Endothelial cell of umbilical vein (primary cell): ENCODE measurements at regions not wholly inside any gene's neighbourhood (a gene's known extent, or its start where the extent isn't known, plus 50 kb on each side); places are given as distances from the start of the nearest gene placed in this dataset.

ENCODE experiments used
- BruUV-seq: library from RNA; stranded (reverse); fragments of 400-500 nt; replicated peaks from 2 replicates; lab custom pipeline; 2021; lab: Mats Ljungman, UMichigan
- CTCF ChIA-PET: fragments of 300-600, 350-600 bp; sonication (Branson Sonifier 250); formaldehyde crosslinking; loops from one replicate; lab custom pipeline; 2021; ENCODE audit warnings: antibody characterized with exemption, inconsistent platforms; lab: Charles Lee
- POLR2A ChIA-PET: fragments of 300-600, 350-600 bp; sonication (Branson Sonifier 250); formaldehyde crosslinking; loops from one replicate; lab custom pipeline; 2021; ENCODE audit warnings: antibody characterized with exemption, inconsistent platforms; lab: Charles Lee
- DNase-seq: peaks from one replicate; pipeline ENCODE4 v3.0.0-alpha.2; 2011; ENCODE audit warnings: low read depth, low spot score
- FAIRE-seq: peaks from 2 replicates; lab custom pipeline; 2011; peaks lifted over from hg19 to GRCh38; lab: Jason Lieb, UNC
- H2AFZ ChIP-seq: 2 replicates; pipeline ENCODE4 v1.6.0; 2012; ENCODE audit warnings: low read depth, low read length, control low read depth, inconsistent platforms
- H3K27ac ChIP-seq: 2 replicates; pipeline ENCODE4 v1.5.1; 2011; ENCODE audit warnings: low read depth, mild to moderate bottlenecking, control low read depth, low read length, moderate library complexity; ENCODE audit not compliant: insufficient read depth
- H3K27me3 ChIP-seq, 2 experiments: 2 replicates each; pipeline versions ENCODE4 v1.6.0 to v1.6.1; 2011; ENCODE audit warnings: low read length in 2 of 2, mixed read lengths in 1 of 2; ENCODE audit not compliant: control insufficient read depth in 2 of 2, insufficient read depth in 2 of 2
- H3K36me3 ChIP-seq, 2 experiments: 2 replicates in 1 of 2; 3 replicates in 1 of 2; pipeline ENCODE4 v1.5.1; 2011; ENCODE audit warnings: low read length in 2 of 2, mild to moderate bottlenecking in 1 of 2, moderate library complexity in 1 of 2; ENCODE audit not compliant: control insufficient read depth in 2 of 2, insufficient read depth in 2 of 2; ENCODE audit errors: extremely low read depth in 1 of 2
- H3K4me1 ChIP-seq: 3 replicates; pipeline ENCODE4 v1.5.1; 2011; ENCODE audit warnings: mild to moderate bottlenecking, low read length; ENCODE audit not compliant: control insufficient read depth, insufficient read depth; ENCODE audit errors: extremely low read depth
- H3K4me2 ChIP-seq: 2 replicates; pipeline ENCODE4 v1.6.1; 2011; ENCODE audit warnings: low read length, control low read depth, mixed read lengths; ENCODE audit not compliant: insufficient read depth
- H3K4me3 ChIP-seq, 3 experiments: fragments of 200-600 bp in 1 of 3; sonication (generic), shearing (Covaris generic) in 1 of 3; replicated peaks in 1 of 3; 2 replicates each; pipeline ENCODE4 v1.5.1; 2011 to 2016; ENCODE audit warnings: control low read depth in 3 of 3, low read length in 3 of 3, mild to moderate bottlenecking in 2 of 3, inconsistent platforms in 1 of 3, low read depth in 1 of 3, moderate library complexity in 1 of 3; ENCODE audit not compliant: insufficient read depth in 1 of 3
- H3K79me2 ChIP-seq: 2 replicates; pipeline ENCODE4 v1.6.0; 2012; ENCODE audit warnings: low read length, inconsistent platforms; ENCODE audit not compliant: control insufficient read depth, insufficient read depth
- H3K9ac ChIP-seq: replicated peaks from 2 replicates; pipeline ENCODE3; 2011; ENCODE audit warnings: low read length, control low read depth; ENCODE audit not compliant: insufficient read depth; ENCODE audit errors: extremely low read depth
- H3K9me1 ChIP-seq: replicated peaks from 3 replicates; pipeline ENCODE4 v1.6.0; 2011; ENCODE audit warnings: mild to moderate bottlenecking, low read length; ENCODE audit not compliant: control insufficient read depth, insufficient read depth; ENCODE audit errors: extremely low read depth
- H3K9me3 ChIP-seq: replicated peaks from 2 replicates; pipeline ENCODE4 v1.5.1; 2012; ENCODE audit warnings: low read length, inconsistent platforms; ENCODE audit not compliant: control insufficient read depth, insufficient read depth
- H4K20me1 ChIP-seq: replicated peaks from 2 replicates; pipeline ENCODE3; 2011; ENCODE audit warnings: mild to moderate bottlenecking, low read length; ENCODE audit not compliant: control insufficient read depth, insufficient read depth; ENCODE audit errors: extremely low read depth
- CTCF ChIP-seq, 2 donors: IDR thresholded peaks; 1 replicate in 1 of 2; 2 replicates in 1 of 2; pipeline ENCODE4 v1.5.1; 2011; ENCODE audit warnings: low read length in 2 of 2, mild to moderate bottlenecking in 2 of 2, moderate library complexity in 2 of 2, control low read depth in 1 of 2, inconsistent platforms in 1 of 2, low read depth in 1 of 2; ENCODE audit not compliant: insufficient read depth in 1 of 2; ENCODE audit errors: extremely low read depth in 1 of 2
- EZH2 ChIP-seq: IDR thresholded peaks from 2 replicates; pipeline ENCODE4 v1.6.1; 2012; ENCODE audit warnings: borderline replicate concordance, low read depth, mild to moderate bottlenecking, moderate library complexity, low read length, inconsistent platforms; ENCODE audit not compliant: severe bottlenecking
- FOS ChIP-seq: IDR thresholded peaks from 2 replicates; pipeline ENCODE4 v1.6.1; 2011; ENCODE audit warnings: mild to moderate bottlenecking, low read length, moderate library complexity, borderline replicate concordance; ENCODE audit not compliant: insufficient read depth
- GATA2 ChIP-seq: IDR thresholded peaks from 2 replicates; pipeline ENCODE4 v1.7.0; 2011; ENCODE audit warnings: low read depth, mild to moderate bottlenecking, moderate library complexity, mixed read lengths, low read length; ENCODE audit not compliant: insufficient read length, insufficient read depth
- JUN ChIP-seq: IDR thresholded peaks from 2 replicates; pipeline ENCODE4 v1.6.1; 2011; ENCODE audit warnings: borderline replicate concordance, low read depth; ENCODE audit not compliant: insufficient read length, insufficient read depth
- MAX ChIP-seq: IDR thresholded peaks from 2 replicates; pipeline ENCODE4 v1.6.1; 2011; ENCODE audit not compliant: insufficient read depth, insufficient read length
- MYC ChIP-seq: IDR thresholded peaks from one replicate; pipeline ENCODE4 v1.6.1; 2011; ENCODE audit warnings: mild to moderate bottlenecking, low read depth, low read length
- POLR2A ChIP-seq: IDR thresholded peaks from 2 replicates; pipeline ENCODE4 v1.6.1; 2012; ENCODE audit warnings: low read depth, mild to moderate bottlenecking, control low read depth, low read length
- POLR2AphosphoS5 ChIP-seq: IDR thresholded peaks from 2 replicates; pipeline ENCODE4 v1.6.1; 2012; ENCODE audit warnings: low read depth, mild to moderate bottlenecking, control low read depth, low read length, moderate library complexity; ENCODE audit not compliant: insufficient read depth
- dilution Hi-C: fragments of 300-500 bp; cut with MboI; formaldehyde crosslinking; loops from one replicate; pipeline ENCODE4 v1.15.0; 2019; ENCODE audit warnings: low sequenced_read_pairs; ENCODE audit not compliant: extremely low pct_ligation_motif_present
- intact Hi-C: fragments of 100-400 bp; cut with micrococcal nuclease; formaldehyde crosslinking; loops from one replicate; pipeline ENCODE4 v1.10.0; 2022

GRCh38 chr16:17777408-17777863, 306.7 kb upstream of the XYLT1 start:
- H3K4me1 ChIP-seq = no peaks in the 10 kb centered on the region
- BruUV-seq = no TSS peak
- no peak overlapping the region for H3K27ac ChIP-seq
- FAIRE-seq (no peak), DNase-seq (no peak)
- CTCF ChIA-PET = no interaction called here
- H3K36me3 ChIP-seq = no peaks in the 10 kb centered on the region
- no peak overlapping the region for H3K4me3 ChIP-seq
- dilution Hi-C loops (no loop called here), intact Hi-C loops (no loop called here)
- H4K20me1 ChIP-seq = no peaks in the 10 kb centered on the region
- H3K9ac ChIP-seq = no peak overlapping the region
- H3K79me2 ChIP-seq = no peaks in the 10 kb centered on the region
- H3K9me1 ChIP-seq = no peaks in the 10 kb centered on the region
- H3K4me2 ChIP-seq = no peak overlapping the region
- POLR2A ChIA-PET = no interaction called here
- H3K27me3 ChIP-seq = no peaks in the 10 kb centered on the region
- no peak overlapping the region for H2AFZ ChIP-seq
- peaks cover 2% of the 10 kb centered on the region for H3K9me3 ChIP-seq
- TF ChIP-seq POLR2A = no peak
- TF ChIP-seq CTCF (IDR thresholded peaks at IDR 0.05; ENCODE audit: extremely low read depth in 1 of 2, insufficient read depth in 1 of 2, low read depth in 1 of 2, low read length in 2 of 2) = no peak
- TF ChIP-seq MYC = no peak
- no peak for TF ChIP-seq FOS
- TF ChIP-seq JUN = no peak

- intact Hi-C loops = no loop called here
- no peak for FAIRE-seq
- H3K27me3 ChIP-seq = no peaks in the 10 kb centered on the region
- no peak overlapping the region for H3K27ac ChIP-seq
- H3K4me2 ChIP-seq = no peak overlapping the region
- no peaks in the 10 kb centered on the region for H3K9me1 ChIP-seq
- dilution Hi-C loops = no loop called here
- CTCF ChIA-PET = no interaction called here
- H3K36me3 ChIP-seq = no peaks in the 10 kb centered on the region
- H3K9ac ChIP-seq = no peak overlapping the region
- H4K20me1 ChIP-seq = no peaks in the 10 kb centered on the region
- no peak for DNase-seq
- H3K4me1 ChIP-seq = no peaks in the 10 kb centered on the region
- TF ChIP-seq GATA2 (no peak), MAX (no peak), FOS (no peak), POLR2AphosphoS5 (no peak), CTCF (IDR thresholded peaks at IDR 0.05; ENCODE audit: extremely low read depth in 1 of 2, insufficient read depth in 1 of 2, low read depth in 1 of 2, low read length in 2 of 2) (no peak), POLR2A (no peak), EZH2 (no peak), MYC (no peak), JUN (no peak)
- H3K4me3 ChIP-seq = no peak overlapping the region
- H3K9me3 ChIP-seq = peaks cover under 1% of the 10 kb centered on the region
- POLR2A ChIA-PET = no interaction called here
- no peaks in the 10 kb centered on the region for H3K79me2 ChIP-seq
- H2AFZ ChIP-seq = no peak overlapping the region
- BruUV-seq = no TSS peak
These were observed 306.1 kb upstream of the XYLT1 start for GRCh38 chr16:17776888-17777287.
